Panc1 (cell line): ENCODE measurements at regions not wholly inside any gene's neighbourhood (a gene's known extent, or its start where the extent isn't known, plus 50 kb on each side); places are given as distances from the start of the nearest gene placed in this dataset.

Experiments used
- ATAC-seq: fragments of 200-7000 bp; cut with Tn5 transposase; 2 replicates; pipeline ENCODE4 v1.9.1; 2020; ENCODE audit warnings: mild to moderate bottlenecking, moderate library complexity
- BruUV-seq: library from RNA; stranded (reverse); fragments of 400-500 nt; replicated peaks from 2 replicates; lab custom pipeline; 2021; lab: Mats Ljungman, UMichigan
- CTCF ChIA-PET: fragments of 300-600 bp; sonication (Branson Sonifier 250); formaldehyde crosslinking; loops from one replicate; lab custom pipeline; 2022; ENCODE audit warnings: antibody characterized with exemption; lab: Charles Lee
- POLR2A ChIA-PET: fragments of 300-600 bp; sonication (Branson Sonifier 250); formaldehyde crosslinking; loops from one replicate; lab custom pipeline; 2022; ENCODE audit warnings: antibody characterized with exemption; lab: Charles Lee
- DNase-seq: peaks from one replicate; pipeline ENCODE4 v3.0.0-alpha.2; 2010; ENCODE audit warnings: low read depth, low spot score
- H3K27ac ChIP-seq: 2 replicates; pipeline ENCODE4 v1.5.1; 2011; ENCODE audit warnings: mild to moderate bottlenecking, low read length, inconsistent platforms
- H3K27me3 ChIP-seq: fragments of 200-500 bp; sonication (Bioruptor generic); 2 replicates; pipeline ENCODE4 v1.6.0; 2014; ENCODE audit warnings: low read length, inconsistent platforms; ENCODE audit not compliant: control insufficient read depth, insufficient read depth
- H3K36me3 ChIP-seq: fragments of 200-500 bp; sonication (Bioruptor generic); 2 replicates; pipeline ENCODE4 v1.5.1; 2014; ENCODE audit warnings: inconsistent platforms, mild to moderate bottlenecking, low read length, moderate library complexity; ENCODE audit not compliant: control insufficient read depth, insufficient read depth
- H3K4me1 ChIP-seq: 2 replicates; pipeline ENCODE4 v1.5.1; 2011; ENCODE audit warnings: inconsistent platforms, mild to moderate bottlenecking, low read length, moderate library complexity; ENCODE audit not compliant: control insufficient read depth, insufficient read depth
- H3K4me3 ChIP-seq, 2 experiments: 2 replicates each; pipeline ENCODE4 v1.5.1; 2011 to 2012; ENCODE audit warnings: low read depth in 2 of 2, low read length in 2 of 2, mild to moderate bottlenecking in 2 of 2, inconsistent platforms in 1 of 2, moderate library complexity in 1 of 2
- H3K9me3 ChIP-seq: fragments of 200-500 bp; sonication (Bioruptor generic); 2 replicates; pipeline ENCODE4 v1.5.1; 2014; ENCODE audit warnings: low read depth, mild to moderate bottlenecking, inconsistent platforms, low read length, moderate library complexity; ENCODE audit not compliant: control insufficient read depth, insufficient read depth
- CTCF ChIP-seq: fragments of 450-650 bp; IDR thresholded peaks from 2 replicates; pipeline ENCODE4 v1.5.1; 2017; ENCODE audit warnings: mild to moderate bottlenecking
- POLR2AphosphoS5 ChIP-seq: IDR thresholded peaks from 2 replicates; pipeline ENCODE4 v1.6.1; 2012; ENCODE audit warnings: mild to moderate bottlenecking, low read depth, low read length, moderate library complexity
- REST ChIP-seq, 2 experiments: IDR thresholded peaks; 2 replicates each; pipeline ENCODE4 v1.6.1; 2011 to 2012; ENCODE audit warnings: low read depth in 2 of 2, control low read depth in 1 of 2, low read length in 1 of 2, mild to moderate bottlenecking in 1 of 2, moderate library complexity in 1 of 2; ENCODE audit not compliant: insufficient read depth in 1 of 2
- SIN3A ChIP-seq: IDR thresholded peaks from 2 replicates; pipeline ENCODE4 v1.6.1; 2012; ENCODE audit warnings: low read depth, mild to moderate bottlenecking, low read length, moderate library complexity, borderline replicate concordance; ENCODE audit not compliant: insufficient read depth
- TCF7L2 ChIP-seq: IDR thresholded peaks from 2 replicates; pipeline ENCODE4 v1.6.1; 2011; ENCODE audit warnings: mild to moderate bottlenecking, low read depth, low read length, inconsistent platforms
- in situ Hi-C: cut with HindIII; loops from 2 replicates; pipeline ENCODE4 v1.10.0; 2016; ENCODE audit warnings: low sequenced_read_pairs, low pct_unique_long_range_greater_than_20kb
- intact Hi-C: fragments of 100-400 bp; cut with micrococcal nuclease; formaldehyde crosslinking; loops from one replicate; pipeline ENCODE4 v1.10.0; 2022; ENCODE audit not compliant: unreplicated experiment

GRCh38 chr19:28521614-28522544, 691.1 kb downstream of the UQCRFS1 start:
- POLR2A ChIA-PET: no interaction called here
- ATAC-seq: no peak
- no peak for DNase-seq
- Histone ChIP-seq H3K27me3 (no peaks in the 10 kb centered on the region), H3K27ac (no peak overlapping the region), H3K36me3 (no peaks in the 10 kb centered on the region), H3K4me3 (no peak overlapping the region), H3K9me3 (no peaks in the 10 kb centered on the region; the same call in 1 of the 2 replicates), H3K4me1 (no peaks in the 10 kb centered on the region)
- TF ChIP-seq POLR2AphosphoS5: no peak
- TF ChIP-seq TCF7L2: no peak
- TF ChIP-seq REST (IDR thresholded peaks at IDR 0.05; ENCODE audit: insufficient read depth in 1 of 2, low read depth in 2 of 2, low read length in 1 of 2): no peak
- TF ChIP-seq CTCF: no peak
- TF ChIP-seq SIN3A: no peak
- no TSS peak for BruUV-seq
- CTCF ChIA-PET: no interaction called here
- intact Hi-C loops (no loop called here), in situ Hi-C loops (no loop called here)

GRCh38 chr19:28520998-28521568, 691.9 kb downstream of the UQCRFS1 start:
- BruUV-seq: no TSS peak
- DNase-seq: no peak
- Histone ChIP-seq H3K9me3 (no peaks in the 10 kb centered on the region; the same call in 1 of the 2 replicates), H3K4me1 (no peaks in the 10 kb centered on the region), H3K4me3 (no peak overlapping the region), H3K27me3 (no peaks in the 10 kb centered on the region), H3K36me3 (no peaks in the 10 kb centered on the region), H3K27ac (no peak overlapping the region)
- no peak for ATAC-seq
- in situ Hi-C loops (no loop called here), intact Hi-C loops (no loop called here)
- ChIA-PET CTCF (interaction anchor here (0.6 kb wide), 1 partner anchor 343 kb away, joined by 4 read pairs; no protein-coding TSS in a partner anchor), POLR2A (no interaction called here)
- TF ChIP-seq REST (IDR thresholded peaks at IDR 0.05; ENCODE audit: insufficient read depth in 1 of 2, low read depth in 2 of 2, low read length in 1 of 2): no peak
- TF ChIP-seq SIN3A: no peak
